H9 (cell line): ENCODE measurements at regions not wholly inside any gene's neighbourhood (a gene's known extent, or its start where the extent isn't known, plus 50 kb on each side); places are given as distances from the start of the nearest gene placed in this dataset.

Experiments
- DNase-seq: peaks from one replicate; pipeline ENCODE4 v3.0.0-alpha.2; 2017
- H2AFZ ChIP-seq: one replicate; pipeline ENCODE4 v1.6.1; 2013; ENCODE audit warnings: mild to moderate bottlenecking, low read length, control low read depth, moderate library complexity
- H2AK5ac ChIP-seq: 2 replicates; pipeline ENCODE4 v1.6.1; 2013; ENCODE audit warnings: low read length, control low read depth, mixed read lengths; ENCODE audit not compliant: insufficient read length
- H2BK120ac ChIP-seq: one replicate; pipeline ENCODE4 v1.6.1; 2013; ENCODE audit warnings: low read depth, mild to moderate bottlenecking, low read length, control low read depth, inconsistent platforms; ENCODE audit not compliant: poor library complexity, severe bottlenecking
- H2BK12ac ChIP-seq: 2 replicates; pipeline ENCODE4 v1.6.1; 2013; ENCODE audit warnings: low read length, control low read depth, mixed read lengths, low read depth; ENCODE audit not compliant: insufficient read length
- H2BK15ac ChIP-seq: 2 replicates; pipeline ENCODE4 v1.6.1; 2013; ENCODE audit warnings: low read depth, low read length, control low read depth
- H2BK20ac ChIP-seq: one replicate; pipeline ENCODE4 v1.6.1; 2013; ENCODE audit warnings: low read depth, mild to moderate bottlenecking, low read length, control low read depth, inconsistent platforms; ENCODE audit not compliant: poor library complexity, severe bottlenecking
- H2BK5ac ChIP-seq: 2 replicates; pipeline ENCODE4 v1.6.1; 2013; ENCODE audit warnings: low read length, control low read depth, mixed read lengths; ENCODE audit not compliant: insufficient read length
- H3K14ac ChIP-seq: 2 replicates; pipeline ENCODE4 v1.6.1; 2013; ENCODE audit warnings: low read length, control low read depth; ENCODE audit not compliant: insufficient read depth
- H3K18ac ChIP-seq: 2 replicates; pipeline ENCODE4 v1.6.1; 2013; ENCODE audit warnings: low read depth, mild to moderate bottlenecking, mixed read lengths, low read length, control low read depth; ENCODE audit not compliant: insufficient read length
- H3K23ac ChIP-seq: 2 replicates; pipeline ENCODE4 v1.6.1; 2013; ENCODE audit warnings: low read length, control low read depth, mixed read lengths, low read depth; ENCODE audit not compliant: insufficient read length
- H3K23me2 ChIP-seq: 2 replicates; pipeline ENCODE4 v1.6.1; 2013; ENCODE audit warnings: low read depth, mild to moderate bottlenecking, mixed read lengths, low read length, control low read depth; ENCODE audit not compliant: insufficient read length, poor library complexity, severe bottlenecking
- H3K27ac ChIP-seq: 2 replicates; pipeline ENCODE4 v1.5.1; 2013; ENCODE audit warnings: low read length, control low read depth, mixed read lengths, low read depth; ENCODE audit not compliant: insufficient read length
- H3K27me3 ChIP-seq: 2 replicates; pipeline ENCODE4 v1.6.1; 2013; ENCODE audit warnings: low read length, control low read depth, inconsistent platforms; ENCODE audit not compliant: insufficient read depth
- H3K4ac ChIP-seq: 2 replicates; pipeline ENCODE4 v1.6.1; 2013; ENCODE audit warnings: low read depth, mild to moderate bottlenecking, control low read depth, inconsistent platforms, low read length, moderate library complexity
- H3K4me1 ChIP-seq: 2 replicates; pipeline ENCODE4 v1.6.1; 2013; ENCODE audit warnings: low read length, control low read depth, inconsistent platforms; ENCODE audit not compliant: insufficient read depth
- H3K4me2 ChIP-seq: 2 replicates; pipeline ENCODE4 v1.6.1; 2013; ENCODE audit warnings: low read length, control low read depth, mixed read lengths; ENCODE audit not compliant: insufficient read length, insufficient read depth
- H3K56ac ChIP-seq: 2 replicates; pipeline ENCODE4 v1.6.1; 2013; ENCODE audit warnings: low read depth, mild to moderate bottlenecking, mixed read lengths, low read length, control low read depth; ENCODE audit not compliant: insufficient read length
- H3K79me1 ChIP-seq: 2 replicates; pipeline ENCODE4 v1.6.1; 2013; ENCODE audit warnings: low read depth, mild to moderate bottlenecking, moderate library complexity, low read length, control low read depth, inconsistent platforms; ENCODE audit not compliant: insufficient read depth, poor library complexity, severe bottlenecking
- H3K79me2 ChIP-seq: 2 replicates; pipeline ENCODE4 v1.6.1; 2013; ENCODE audit warnings: low read length, control low read depth, inconsistent platforms; ENCODE audit not compliant: insufficient read depth
- H3K9ac ChIP-seq: 2 replicates; pipeline ENCODE4 v1.6.1; 2013; ENCODE audit warnings: low read length, control low read depth, mixed read lengths; ENCODE audit not compliant: insufficient read length; ENCODE audit errors: extremely low read depth
- H3K9me3 ChIP-seq: one replicate; pipeline ENCODE4 v1.6.1; 2013; ENCODE audit warnings: low read depth, low read length, inconsistent platforms; ENCODE audit not compliant: control insufficient read depth
- H3T11ph ChIP-seq: one replicate; pipeline ENCODE4 v1.6.1; 2013; ENCODE audit warnings: mild to moderate bottlenecking, low read length, control low read depth, inconsistent platforms
- H4K20me1 ChIP-seq: one replicate; pipeline ENCODE4 v1.6.1; 2013; ENCODE audit not compliant: control insufficient read depth, insufficient read length, insufficient read depth
- H4K5ac ChIP-seq: 2 replicates; pipeline ENCODE4 v1.6.1; 2013; ENCODE audit warnings: low read depth, mild to moderate bottlenecking, mixed read lengths, low read length, control low read depth; ENCODE audit not compliant: insufficient read length
- H4K8ac ChIP-seq: replicated peaks from 2 replicates; pipeline ENCODE4 v1.6.1; 2013; ENCODE audit warnings: low read length, control low read depth, mixed read lengths, low read depth; ENCODE audit not compliant: insufficient read length
- H4K91ac ChIP-seq: 2 replicates; pipeline ENCODE4 v1.6.1; 2013; ENCODE audit warnings: low read depth, mild to moderate bottlenecking, moderate library complexity, mixed read lengths, low read length, control low read depth; ENCODE audit not compliant: insufficient read length
- H3K27ac Mint-ChIP-seq, 3 experiments: 2 replicates in 2 of 3; 3 replicates in 1 of 3; pipeline ENCODE4 v1.8.0; 2020 to 2021; ENCODE audit warnings: mixed read lengths in 3 of 3, mild to moderate bottlenecking in 1 of 3, moderate library complexity in 1 of 3
- H3K27me3 Mint-ChIP-seq: 2 replicates; pipeline ENCODE4 v1.8.0; 2021; ENCODE audit warnings: low read depth, mild to moderate bottlenecking, moderate library complexity, mixed read lengths
- H3K36me3 Mint-ChIP-seq, 3 experiments: 2 replicates in 2 of 3; 3 replicates in 1 of 3; pipeline ENCODE4 v1.8.0; 2020 to 2021; ENCODE audit warnings: low read depth in 3 of 3, mixed read lengths in 3 of 3; ENCODE audit not compliant: insufficient read depth in 1 of 3
- H3K4me1 Mint-ChIP-seq, 2 experiments: 2 replicates each; pipeline ENCODE4 v1.8.0; 2020; ENCODE audit warnings: mixed read lengths in 2 of 2
- H3K4me3 Mint-ChIP-seq, 2 experiments: 2 replicates in 1 of 2; 3 replicates in 1 of 2; pipeline ENCODE4 v1.8.0; 2020 to 2021; ENCODE audit warnings: mild to moderate bottlenecking in 2 of 2, mixed read lengths in 2 of 2, moderate library complexity in 1 of 2
- H3K9me3 Mint-ChIP-seq, 2 experiments: 2 replicates in 1 of 2; 3 replicates in 1 of 2; pipeline ENCODE4 v1.8.0; 2020; ENCODE audit warnings: mild to moderate bottlenecking in 2 of 2, mixed read lengths in 2 of 2, moderate library complexity in 1 of 2
- WGBS: extraction: QIAGEN DNeasy Blood & Tissue Kit; methylation state at CpG from one replicate; pipeline ENCODE4 v1.1.7; 2013; ENCODE audit warnings: missing lambda C conversion rate, low lambda C conversion rate, mixed read lengths; ENCODE audit not compliant: insufficient read length; ENCODE audit errors: extremely low coverage; 5-methylcytosine and 5-hydroxymethylcytosine counted together
- TF ChIP-seq, protein P1 (sequence below): fragments of 200-600 bp; sonication (generic); conservative IDR thresholded peaks from 3 replicates; pipeline ENCODE4 v1.8.0; 2021; ENCODE audit warnings: antibody characterized with exemption, mild to moderate bottlenecking

DNA sequence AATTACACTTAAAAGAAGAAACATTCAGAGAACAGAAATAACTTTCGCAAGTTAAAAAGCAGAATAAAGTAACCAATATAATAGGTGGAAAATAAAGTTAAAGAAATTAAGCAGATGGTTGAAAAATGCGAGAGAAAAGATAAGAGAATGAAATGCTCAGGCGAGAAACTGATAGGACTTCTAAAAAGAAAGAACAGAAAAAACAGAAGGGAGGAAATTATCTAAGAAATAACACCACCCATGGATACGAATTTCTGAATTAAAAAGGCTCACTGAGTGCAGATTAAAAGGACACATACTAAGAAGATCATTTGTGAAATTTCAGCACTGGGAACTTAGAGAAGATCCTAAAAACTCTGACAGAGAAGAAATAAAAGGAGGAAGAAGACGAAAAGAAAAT lies 92.0 kb downstream of the HLX start:
- H3T11ph ChIP-seq: no peak overlapping the region
- no peak overlapping the region for H3K9ac ChIP-seq
- H3K23ac ChIP-seq: no peak overlapping the region
- no peak overlapping the region for H2AFZ ChIP-seq
- no peak overlapping the region for H2BK5ac ChIP-seq
- TF ChIP-seq, protein P1, sequence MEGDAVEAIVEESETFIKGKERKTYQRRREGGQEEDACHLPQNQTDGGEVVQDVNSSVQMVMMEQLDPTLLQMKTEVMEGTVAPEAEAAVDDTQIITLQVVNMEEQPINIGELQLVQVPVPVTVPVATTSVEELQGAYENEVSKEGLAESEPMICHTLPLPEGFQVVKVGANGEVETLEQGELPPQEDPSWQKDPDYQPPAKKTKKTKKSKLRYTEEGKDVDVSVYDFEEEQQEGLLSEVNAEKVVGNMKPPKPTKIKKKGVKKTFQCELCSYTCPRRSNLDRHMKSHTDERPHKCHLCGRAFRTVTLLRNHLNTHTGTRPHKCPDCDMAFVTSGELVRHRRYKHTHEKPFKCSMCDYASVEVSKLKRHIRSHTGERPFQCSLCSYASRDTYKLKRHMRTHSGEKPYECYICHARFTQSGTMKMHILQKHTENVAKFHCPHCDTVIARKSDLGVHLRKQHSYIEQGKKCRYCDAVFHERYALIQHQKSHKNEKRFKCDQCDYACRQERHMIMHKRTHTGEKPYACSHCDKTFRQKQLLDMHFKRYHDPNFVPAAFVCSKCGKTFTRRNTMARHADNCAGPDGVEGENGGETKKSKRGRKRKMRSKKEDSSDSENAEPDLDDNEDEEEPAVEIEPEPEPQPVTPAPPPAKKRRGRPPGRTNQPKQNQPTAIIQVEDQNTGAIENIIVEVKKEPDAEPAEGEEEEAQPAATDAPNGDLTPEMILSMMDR: no peak
- no peaks in the 10 kb centered on the region for H4K20me1 ChIP-seq
- H3K79me2 ChIP-seq: no peaks in the 10 kb centered on the region
- no peak overlapping the region for H4K5ac ChIP-seq
- H3K9me3 Mint-ChIP-seq: peaks cover 0 to 3% of the 10 kb centered on the region in 2 experiments; a peak in 1 of 5 replicates
- no peaks in the 10 kb centered on the region for H3K23me2 ChIP-seq
- no peaks in the 10 kb centered on the region for H3K36me3 Mint-ChIP-seq
- no peaks in the 10 kb centered on the region for H3K4me1 ChIP-seq
- no peaks in the 10 kb centered on the region; the same call in 1 of the 2 replicates for H3K27me3 Mint-ChIP-seq
- H3K4ac ChIP-seq: no peak overlapping the region
- no peak overlapping the region for H3K4me2 ChIP-seq
- H2BK20ac ChIP-seq: no peak overlapping the region
- 100% methylated on average over 1 of the region's 5 CpGs for WGBS
- H2BK120ac ChIP-seq: no peak overlapping the region
- H3K9me3 ChIP-seq: no peaks in the 10 kb centered on the region
- H3K79me1 ChIP-seq: no peaks in the 10 kb centered on the region
- H2BK15ac ChIP-seq: no peak overlapping the region
- H3K27me3 ChIP-seq: no peaks in the 10 kb centered on the region
- no peak overlapping the region for H2BK12ac ChIP-seq
- H3K4me3 Mint-ChIP-seq: no peak overlapping the region
- H3K4me1 Mint-ChIP-seq: peaks cover 5 to 9% of the 10 kb centered on the region in 2 experiments; a peak in 1 of 4 replicates
- no peak overlapping the region for H3K18ac ChIP-seq
- no peak overlapping the region; a peak in 1 of 7 replicates for H3K27ac Mint-ChIP-seq
- no peak overlapping the region for H3K27ac ChIP-seq
- no peak overlapping the region for H2AK5ac ChIP-seq
- H4K91ac ChIP-seq: no peak overlapping the region
- no peak overlapping the region for H3K14ac ChIP-seq
- H4K8ac ChIP-seq: no peak overlapping the region
- DNase-seq: no peak
- no peak overlapping the region for H3K56ac ChIP-seq
